ENCODE measurements at regions not wholly inside any gene's neighbourhood (a gene's known extent, or its start where the extent isn't known, plus 50 kb on each side); places are given as distances from the start of the nearest gene placed in this dataset.

DNA sequence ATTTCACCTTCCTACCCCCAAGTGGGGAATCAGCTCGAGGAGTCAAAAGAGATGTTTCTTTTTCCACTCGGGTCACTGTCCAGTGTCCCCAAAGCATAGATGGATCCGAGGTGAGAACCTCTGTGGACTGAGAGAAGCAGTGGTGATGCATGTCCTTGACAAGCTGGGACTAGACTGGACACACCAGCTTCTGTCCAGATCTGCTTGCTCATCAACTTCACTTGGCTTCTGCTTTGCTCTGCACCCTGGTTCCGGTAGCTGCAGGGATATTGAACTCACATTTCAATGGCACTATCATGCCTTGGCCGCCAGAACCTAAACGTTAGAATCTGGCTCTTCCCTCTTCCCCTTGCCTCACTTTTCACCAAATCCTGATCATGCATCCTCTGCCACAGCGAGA is 50.3 kb upstream of the CXCL12 start:
- no peak for DNase-seq

DNA sequence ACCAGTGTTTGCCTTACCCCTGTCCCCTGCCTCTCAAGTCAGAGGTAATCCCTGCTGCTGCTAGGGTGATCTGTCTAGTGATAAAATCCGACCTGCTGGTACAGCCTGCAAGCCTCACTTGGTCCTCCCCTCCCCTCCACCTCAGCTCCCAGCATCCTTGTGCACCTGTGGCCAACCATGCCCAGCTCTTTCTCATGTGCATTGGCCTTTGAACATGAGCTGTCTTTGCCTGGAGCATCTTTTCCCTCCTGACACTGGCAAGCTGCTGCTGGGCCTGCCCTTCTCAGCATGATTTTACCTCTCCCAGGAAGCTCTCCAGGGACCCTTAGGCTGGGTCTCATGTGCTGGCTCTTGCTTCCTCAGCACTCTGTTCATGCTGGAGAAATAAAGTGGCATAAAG is 51.3 kb upstream of the CXCL12 start:
- no peak for DNase-seq

DNA sequence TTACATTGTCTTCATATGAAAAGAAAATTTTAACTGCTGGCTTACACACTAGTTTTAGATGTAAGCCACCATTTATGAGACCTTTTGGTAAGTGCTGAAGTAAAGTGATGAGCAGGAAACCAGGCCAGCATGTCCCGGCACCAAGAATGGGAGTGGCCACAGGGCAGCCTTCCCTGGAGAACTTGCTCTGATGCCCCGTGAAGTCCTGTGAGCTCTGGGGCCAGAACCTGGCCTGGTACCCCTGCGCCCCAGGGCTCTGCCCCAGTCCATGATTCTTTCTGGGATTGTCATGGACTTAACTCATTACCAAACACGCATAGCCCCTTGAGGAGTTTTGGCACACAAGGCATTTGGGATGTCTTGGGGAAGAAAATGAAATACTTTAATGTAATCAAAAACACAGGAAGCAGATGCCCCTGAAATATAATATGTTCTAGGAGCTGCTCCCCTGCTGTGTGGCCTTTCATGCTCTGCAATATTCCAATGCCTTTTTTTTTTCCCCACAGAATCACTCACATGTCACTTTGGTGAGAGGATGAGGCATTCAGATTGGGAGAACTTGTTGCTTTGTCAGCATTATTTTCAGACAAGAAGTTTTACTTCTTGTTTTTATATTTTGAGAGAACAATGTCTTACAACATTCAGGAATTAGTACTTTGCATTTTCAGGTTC is 53.1 kb upstream of the CXCL12 start:
- peak; percentile 32 for DNase-seq

DNA sequence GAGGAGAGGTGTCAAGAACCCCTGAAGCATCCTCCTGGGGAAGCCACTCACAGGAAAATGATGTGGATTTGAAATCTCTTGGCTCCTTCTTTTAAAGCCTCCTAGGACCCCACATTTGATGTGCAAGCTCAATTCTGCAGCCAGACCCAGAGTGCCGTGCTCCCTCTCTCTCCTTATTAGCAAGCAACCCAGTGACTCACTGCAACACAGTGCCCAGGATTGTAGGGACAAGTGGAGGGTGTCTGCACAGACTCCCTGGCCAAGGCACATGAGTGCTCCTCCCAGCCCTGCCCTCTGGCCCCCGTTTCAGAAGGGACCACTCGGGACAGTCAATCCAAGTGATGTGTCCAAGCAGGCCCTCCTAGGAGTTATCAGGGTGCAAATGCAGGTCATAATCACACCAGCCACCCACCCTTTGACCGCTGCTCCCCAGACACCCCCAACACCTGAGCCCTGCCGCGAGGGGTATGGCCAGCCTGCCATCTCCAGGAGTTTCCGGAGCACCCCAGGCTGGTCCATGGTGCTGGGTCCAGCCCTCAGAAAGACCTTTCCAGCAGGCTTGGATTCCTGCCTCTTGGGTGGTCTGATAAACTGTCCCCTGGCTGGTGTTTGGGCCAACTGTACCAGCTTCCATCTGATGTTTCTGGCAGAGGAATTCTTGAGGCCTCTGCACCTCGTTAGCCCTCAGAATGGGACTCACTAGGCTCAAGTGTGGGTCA is 54.5 kb upstream of the CXCL12 start:
- peak; percentile 28 for DNase-seq

DNA sequence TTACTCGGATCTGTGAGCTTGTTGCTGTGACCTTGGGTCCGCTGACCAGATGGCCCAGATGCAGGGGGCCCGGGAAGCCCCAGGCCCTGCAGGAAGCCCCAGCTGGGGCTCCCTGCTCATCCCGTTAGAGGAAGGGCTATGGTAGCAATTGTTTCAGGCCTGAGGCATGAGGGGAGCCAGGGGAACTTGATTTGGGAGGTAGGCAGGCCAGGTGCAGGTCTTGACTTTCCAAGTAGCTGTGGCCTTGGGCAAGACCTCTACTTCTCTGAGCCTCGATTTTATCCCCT is 55.0 kb upstream of the CXCL12 start:
- DNase-seq, result no peak

DNA sequence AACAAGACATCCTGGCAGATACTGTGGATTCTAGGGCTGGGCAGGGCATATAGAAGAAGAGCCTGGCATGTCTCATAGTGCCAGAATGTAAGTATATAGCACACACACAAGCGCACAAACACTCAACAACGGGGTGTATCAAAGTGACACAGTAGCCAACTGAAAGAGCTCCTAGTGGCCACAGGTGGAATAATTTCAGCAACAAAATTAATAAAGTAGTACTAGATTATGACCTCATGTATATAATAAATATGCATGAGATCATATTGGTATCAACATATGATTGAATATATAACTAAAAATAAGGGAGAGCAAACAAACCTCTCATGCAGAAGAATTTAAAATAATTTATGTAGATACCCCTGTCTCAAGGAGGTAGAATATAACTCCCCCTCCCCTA is 72.4 kb upstream of the CXCL12 start:
- DNase-seq, result no peak

DNA sequence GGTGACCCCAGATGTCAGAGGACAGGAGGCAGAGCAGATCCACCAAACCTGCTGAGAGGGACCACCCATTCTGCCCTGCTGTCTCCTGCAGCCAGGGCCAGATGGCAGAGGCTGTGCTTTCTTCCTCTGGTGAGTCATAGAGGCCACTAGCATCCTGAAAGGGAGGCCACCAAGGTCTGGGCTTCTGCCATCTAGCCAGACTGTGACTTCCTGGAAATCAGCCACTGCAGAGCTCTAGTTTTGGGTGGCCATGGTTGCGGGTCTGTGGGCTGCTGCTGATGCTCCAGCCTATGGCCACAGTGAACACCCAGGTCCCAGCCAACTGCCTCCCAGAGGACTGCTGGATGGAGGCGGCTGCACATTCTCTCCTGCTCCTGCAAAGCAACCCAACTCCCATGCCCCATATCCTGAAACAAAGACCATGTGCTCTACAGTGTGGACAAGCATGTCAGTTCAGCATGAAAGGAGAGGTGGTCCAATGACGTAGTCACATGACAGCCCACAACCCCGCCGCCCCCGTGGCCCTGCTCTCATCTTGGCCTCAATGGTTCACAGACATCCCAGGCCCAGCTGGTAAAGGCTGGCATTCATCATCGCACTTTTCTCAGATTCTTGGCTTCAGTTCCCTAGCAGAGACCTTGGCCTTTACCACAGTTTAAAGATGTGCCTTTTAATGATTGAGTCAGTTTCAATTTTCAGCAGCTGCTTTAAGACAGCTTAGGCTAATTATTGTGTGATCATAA is 73.9 kb upstream of the CXCL12 start:
- DNase-seq, result peak; percentile 40

DNA sequence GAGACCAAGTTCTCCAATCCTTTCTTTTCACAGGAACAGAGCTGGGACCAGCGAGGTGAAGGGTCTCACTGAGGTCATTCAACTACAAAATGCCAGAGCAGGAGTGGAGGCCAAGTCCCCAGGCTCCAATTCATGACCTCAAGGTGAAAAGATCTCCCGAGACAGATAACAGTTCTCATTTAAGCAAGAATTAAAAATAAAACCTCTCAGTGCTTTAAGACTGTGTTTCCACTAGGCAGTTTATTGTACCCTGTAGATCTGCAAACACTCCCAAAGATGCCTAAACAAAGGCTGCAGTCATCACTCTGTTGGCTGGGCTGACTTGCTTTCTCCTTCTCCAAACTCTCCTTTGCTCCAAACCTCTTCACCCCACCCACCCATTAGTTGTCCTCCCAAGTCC is 74.8 kb upstream of the CXCL12 start:
- DNase-seq, result no peak

DNA sequence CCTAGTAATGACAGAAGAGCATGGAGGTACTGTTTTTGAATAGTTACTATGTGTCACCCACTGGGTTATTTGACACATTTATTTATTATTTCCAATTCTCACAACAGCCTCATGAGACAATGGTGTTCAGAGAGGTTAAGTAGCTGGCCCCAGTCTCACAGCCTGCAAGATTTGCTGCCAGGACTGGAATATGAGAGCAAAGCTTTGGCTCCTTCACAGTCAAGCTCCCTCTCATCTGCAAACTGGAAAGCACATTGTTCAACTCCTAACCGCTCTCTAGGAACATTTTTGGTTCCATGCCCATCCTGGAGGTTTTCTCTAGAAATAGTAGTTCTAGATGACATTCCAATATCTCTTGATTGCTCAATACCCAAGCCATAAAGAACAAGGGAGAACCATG is 75.5 kb upstream of the CXCL12 start:
- no peak for DNase-seq

DNA sequence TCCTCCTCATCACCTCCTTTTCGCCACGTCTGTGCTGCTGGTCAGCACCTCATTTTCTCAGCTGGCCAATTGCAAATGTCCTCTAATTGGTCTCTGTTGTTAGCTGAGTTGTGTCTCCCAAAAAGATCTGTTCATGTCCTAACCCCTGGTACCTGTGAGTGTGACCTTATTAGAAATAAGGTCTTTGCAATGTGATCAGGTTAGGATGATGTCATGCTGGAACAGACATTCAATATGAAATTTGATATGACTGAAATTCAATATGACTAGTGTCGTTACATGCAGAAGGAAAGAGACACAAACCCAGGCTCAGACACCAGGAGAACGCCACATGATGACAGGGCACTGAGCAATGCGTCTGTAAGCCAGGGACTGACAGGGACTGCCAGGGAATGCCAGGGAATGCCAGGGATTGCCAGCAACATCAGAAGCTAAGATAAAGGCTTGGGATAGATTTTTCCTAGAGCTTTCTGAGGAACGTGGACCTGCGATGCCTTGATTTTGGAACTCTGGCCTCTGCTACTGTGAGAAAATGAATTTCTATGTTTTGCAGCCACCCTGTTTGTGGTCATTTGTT is 77.5 kb upstream of the CXCL12 start:
- peak; percentile 26 for DNase-seq

DNA sequence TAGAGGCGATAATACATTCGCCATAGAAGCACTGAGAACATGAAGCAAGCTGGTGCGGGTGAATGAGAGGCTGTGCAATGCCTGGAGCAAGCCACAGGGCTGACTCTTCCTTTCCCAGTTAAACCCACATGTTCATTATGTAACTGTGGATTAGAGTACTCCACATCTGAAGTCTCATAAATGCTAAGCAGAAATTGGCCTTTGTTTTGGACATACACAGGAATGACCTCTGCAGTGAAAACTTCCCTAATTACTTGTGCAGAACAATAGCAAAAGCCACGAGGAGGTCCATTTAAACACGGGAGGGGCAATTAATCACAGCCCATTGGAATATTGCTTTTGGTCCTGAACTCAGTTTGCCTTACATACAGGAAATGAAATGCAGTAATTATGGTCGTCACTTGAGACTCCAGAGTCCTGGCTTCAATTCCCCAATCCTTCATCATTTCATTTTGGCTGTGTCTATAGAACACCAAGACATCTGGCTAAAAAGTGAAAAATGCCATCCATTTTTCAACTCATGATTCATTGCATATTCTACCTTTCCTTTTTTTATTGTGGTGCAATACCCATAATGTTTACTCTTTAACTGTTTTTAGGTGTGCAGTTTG is 78.7 kb upstream of the CXCL12 start:
- no peak for DNase-seq

DNA sequence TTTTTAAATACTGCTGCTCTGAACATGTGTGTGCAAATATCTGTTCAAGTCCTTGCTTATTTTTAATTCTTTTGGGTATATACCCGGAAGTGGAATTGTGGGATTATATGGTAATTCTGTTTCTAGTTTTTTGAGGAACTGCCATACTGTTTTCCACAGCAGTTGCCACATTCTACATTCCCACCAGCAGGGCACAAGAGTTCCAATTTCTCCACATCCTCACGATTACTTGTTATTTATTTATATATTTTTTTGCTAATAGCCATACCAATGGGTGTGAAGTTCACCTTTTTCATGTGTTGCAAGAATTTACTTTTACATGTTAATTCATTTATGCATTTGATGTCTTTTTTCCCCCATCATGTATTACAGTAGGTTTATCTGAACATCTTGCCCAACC is 79.6 kb upstream of the CXCL12 start:
- no peak for DNase-seq

DNA sequence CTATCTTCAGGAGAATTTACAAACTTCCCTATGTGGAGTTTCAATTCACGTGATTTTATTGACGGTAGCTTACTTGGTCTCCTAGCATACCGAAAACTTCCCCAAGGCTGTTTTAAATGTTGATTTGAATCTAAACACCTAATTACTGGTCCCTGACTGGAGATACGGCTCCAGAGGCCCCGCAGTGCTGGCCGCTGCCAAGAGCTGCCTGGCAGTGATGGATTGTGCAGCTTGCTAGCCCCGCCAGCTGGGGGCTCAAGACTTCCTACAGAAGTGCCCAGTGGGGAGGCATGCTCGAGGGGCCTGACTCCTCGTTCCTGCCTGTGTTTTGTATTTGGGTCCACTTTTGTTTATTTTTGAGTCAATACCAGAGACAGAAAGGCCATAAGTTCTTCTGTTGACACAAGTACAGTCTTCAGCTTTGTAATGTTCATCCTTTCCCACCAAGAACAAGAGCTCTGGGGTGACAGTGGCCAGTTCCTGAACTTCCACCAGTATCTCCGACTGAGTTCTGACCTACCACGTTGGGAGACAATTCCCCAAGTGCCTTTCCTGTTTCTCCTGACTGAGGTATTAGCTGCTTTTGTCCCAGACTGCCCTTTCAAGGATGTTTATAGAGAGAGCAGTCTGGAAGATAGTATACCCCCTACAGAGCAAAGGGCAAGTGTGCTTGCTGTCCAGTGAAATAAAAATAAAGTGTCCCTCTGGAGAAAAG is 80.7 kb upstream of the CXCL12 start:
- DNase-seq, result peak; percentile 53

DNA sequence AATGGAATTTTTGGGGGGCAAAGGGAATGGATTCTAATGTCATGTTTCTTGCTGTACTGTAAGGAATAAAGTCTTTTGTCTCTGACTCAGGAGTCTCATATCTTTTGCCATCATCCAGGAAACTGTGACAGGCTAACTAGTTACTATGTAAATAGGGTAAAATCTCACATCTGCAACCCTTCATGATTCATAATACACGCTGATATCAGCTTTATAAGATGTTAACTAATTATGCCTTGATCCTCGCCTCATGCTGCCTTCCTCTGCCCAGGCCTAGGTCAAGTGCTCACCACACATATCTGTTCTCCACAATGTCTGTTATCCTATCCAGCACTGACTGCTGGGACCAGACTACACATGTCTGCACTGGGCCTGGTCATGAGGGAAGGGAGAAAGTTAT is 81.3 kb upstream of the CXCL12 start:
- no peak for DNase-seq

DNA sequence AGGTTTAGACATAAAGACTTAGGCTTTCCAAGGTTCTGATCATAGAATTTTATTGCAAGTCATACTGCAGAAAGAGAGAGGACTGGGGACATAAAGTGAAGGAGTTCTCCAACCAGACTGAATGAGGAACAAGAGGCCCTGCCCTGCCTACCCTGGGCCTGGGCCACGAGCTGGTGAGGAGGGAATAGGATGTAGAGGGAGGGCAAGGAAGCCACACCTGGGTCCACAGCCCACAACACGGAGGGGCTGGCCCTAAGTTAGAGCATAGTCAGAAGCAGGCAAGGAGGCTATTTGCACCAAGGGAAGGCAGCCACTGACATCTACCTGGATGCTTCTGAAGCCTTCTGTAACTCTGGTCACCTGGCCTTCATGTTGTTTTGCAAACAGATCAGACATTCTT is 82.2 kb upstream of the CXCL12 start:
- DNase-seq, result no peak

DNA sequence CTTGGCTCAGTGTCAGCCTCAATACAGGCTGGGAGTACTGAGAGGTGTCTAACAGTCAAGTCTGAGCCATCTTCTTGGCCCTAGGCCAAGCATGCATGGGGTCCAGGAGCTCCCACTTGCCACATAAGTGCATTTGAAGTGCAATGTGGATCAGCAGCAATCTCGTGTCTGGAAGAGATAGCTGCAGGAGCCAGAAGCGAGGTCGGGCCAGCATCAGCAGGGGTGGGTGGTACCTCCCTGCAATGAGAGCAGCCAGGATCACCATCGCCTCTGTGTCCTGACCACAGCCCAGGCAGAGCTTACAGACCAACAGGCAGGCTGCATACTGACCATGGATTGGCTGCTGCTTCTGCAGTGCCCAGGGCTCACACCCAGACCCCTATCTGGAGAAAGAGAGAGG is 83.0 kb upstream of the CXCL12 start:
- DNase-seq, result no peak

DNA sequence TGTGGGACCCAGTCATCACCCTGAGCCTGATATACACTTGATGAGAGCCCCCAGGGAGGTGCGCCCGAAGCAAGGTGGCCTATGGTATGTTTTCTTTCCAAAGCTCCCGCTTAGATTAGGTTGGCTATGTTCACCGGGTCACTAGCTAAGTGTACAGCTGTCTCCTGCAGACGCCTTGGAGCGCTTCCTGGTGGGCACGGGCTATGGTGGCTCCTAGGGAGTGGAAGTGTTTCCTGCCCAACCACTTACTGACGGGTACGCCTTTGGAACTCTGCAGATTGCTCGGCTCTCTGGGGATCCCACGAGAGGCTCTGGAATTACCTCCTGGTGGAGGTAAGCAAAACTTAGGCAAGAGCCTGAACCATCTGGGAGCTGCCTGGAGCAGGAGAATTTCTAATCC is 83.6 kb upstream of the CXCL12 start:
- no peak for DNase-seq

DNA sequence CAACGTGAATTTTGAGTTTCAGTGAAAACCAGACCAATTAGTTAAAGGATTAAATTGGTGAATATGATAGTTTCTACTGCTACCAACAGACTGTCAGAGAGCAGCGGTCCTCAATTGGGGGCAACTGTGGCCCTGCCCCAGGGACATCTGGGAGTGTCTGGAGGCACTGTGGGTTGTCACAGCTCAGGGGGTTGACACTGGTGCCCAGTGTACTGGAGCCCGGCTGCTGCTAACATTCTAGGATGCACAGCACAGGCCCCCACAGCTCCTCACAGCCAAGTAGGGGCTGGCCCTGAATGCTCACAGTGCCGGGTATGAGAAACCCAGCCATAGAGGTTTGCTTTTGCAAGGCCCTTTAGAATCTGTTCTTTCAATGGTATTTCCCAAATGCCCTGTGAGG is 84.1 kb upstream of the CXCL12 start:
- no peak for DNase-seq

DNA sequence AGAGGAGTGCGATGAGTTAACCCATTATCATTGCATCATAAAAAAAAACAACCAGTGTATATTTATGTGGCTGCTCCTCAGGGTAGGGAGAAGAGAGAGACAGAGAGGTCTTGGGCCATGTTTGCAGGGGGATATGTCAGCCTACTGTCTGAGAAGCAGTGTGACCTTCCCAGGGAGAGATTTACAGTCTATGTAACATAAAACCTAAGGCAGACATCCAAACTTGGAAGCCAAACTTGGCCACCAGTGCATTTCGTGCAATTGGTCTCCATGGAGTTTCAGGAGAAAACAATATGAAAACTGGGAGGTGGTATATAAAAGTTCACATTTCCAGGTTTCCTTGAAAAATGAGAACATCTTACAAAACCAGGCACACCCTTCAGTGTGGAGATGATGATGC is 85.9 kb upstream of the CXCL12 start:
- no peak for DNase-seq

DNA sequence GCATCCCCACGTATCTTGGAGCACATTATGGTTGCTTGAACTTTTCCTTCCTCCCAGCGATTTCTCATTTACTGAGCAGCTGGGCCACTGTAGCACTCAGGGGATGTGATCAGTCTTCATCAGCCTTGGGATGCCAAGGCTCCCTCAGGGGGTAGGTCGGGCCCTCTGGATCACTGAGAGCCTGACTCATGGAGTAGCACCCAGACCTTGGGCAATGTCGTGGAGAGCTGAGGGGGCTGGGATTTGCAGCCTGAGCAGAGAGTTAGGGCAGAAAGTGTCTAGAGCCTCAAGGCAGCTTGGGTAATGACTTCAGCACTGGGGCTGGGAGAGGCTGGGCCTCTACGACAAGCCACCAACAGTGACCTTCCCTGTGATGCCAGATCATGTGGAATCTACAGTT is 86.5 kb upstream of the CXCL12 start:
- peak; percentile 35 for DNase-seq

DNA sequence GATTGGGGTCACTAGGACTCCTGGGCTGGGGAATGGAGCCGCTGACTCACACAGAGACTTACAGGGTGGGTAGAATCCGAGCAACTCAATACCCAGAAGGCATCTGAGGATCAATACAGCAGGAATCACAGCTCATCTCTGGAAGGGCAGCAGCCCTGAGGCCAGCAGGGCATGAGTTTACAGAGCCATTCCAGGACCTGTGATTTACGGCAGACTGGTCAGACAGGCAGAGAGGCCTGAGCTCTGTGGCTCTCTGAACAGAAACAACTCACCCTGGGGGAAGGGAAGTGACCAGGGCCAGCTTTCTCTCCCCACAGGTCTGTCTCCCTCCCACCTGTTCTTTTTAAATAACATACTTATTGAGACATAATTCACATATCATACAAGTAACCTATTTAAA is 88.2 kb upstream of the CXCL12 start:
- peak; percentile 79 for DNase-seq

DNA sequence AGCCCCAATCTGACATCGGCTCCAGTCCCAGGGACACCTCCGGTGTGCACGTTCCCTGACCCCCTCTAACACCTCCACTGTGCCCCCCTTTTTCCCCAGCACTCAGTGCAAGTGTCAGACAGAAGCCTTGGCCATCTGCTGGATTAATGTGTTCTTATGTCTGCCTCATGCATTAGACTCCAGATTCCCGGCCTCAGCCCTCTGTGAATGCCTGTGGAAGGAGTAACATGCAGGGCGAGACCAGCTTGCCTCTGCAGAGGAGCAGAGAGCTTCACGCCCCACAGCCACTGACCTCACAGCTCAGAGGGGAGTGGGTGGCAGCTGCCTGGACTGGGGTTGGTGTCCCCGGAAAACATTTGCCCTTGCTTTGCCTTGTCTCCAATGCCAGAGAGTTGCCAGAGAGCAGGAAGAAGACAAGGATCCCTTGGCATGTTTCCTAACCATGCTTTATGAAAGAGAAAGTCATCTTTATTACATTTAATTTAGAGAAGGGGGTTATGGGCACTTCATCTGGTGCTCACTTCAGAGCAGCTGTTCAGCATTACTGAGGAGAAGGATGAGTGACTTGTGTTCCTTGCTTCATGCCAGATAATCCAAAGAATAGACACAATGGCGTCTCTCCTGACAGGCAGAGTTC is 91.6 kb upstream of the CXCL12 start:
- peak; percentile 34 for DNase-seq

DNA sequence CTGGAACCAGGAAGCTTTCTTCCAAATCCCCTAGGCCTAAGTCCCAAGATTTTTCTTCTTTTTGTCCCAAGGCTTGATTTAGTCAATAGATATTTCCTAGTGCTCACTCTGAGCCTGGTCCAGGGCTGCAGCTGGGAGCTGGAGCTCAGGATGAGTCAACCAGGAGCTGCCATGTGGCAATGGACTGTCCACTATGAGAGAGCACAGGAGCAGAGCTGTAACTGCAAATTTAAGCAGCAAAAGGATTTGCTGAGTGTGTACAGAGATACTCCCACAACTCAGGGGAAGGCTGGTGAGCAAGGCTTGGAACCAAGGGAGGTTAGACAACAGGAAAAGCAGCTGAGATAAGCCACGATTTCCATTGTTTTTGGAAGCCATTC is 92.1 kb upstream of the CXCL12 start:
- DNase-seq, result peak; percentile 53
